Dedifferentiated amniotic fluid mesenchymal stem cell (primary cell): ENCODE measurements at regions not wholly inside any gene's neighbourhood (a gene's known extent, or its start where the extent isn't known, plus 50 kb on each side); places are given as distances from the start of the nearest gene placed in this dataset.

ENCODE experiments used
- DNase-seq: peaks from one replicate; pipeline ENCODE4 v3.0.0-alpha.2; 2016; ENCODE audit errors: extremely low spot score

DNA sequence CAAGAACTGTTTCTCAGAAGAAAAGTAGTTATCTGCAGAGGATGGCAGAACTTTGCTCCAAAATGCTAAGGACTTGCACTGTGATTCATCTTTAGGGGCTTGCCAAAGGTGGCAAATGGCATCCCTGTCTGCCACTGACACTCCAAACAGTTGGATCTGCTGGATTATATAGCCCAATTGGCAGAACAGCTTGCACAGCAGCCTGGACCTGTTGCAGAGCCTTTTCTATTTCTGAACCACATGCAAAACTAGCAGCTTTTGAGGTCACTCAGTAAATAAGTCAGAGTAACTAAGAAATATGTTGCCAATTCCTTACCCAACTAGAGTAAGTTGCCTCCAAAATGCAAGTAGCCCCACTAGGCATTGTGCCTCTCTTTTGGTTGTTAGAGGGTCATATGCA lies 397.5 kb upstream of the NOVA1 start:
- DNase-seq, result no peak

DNA sequence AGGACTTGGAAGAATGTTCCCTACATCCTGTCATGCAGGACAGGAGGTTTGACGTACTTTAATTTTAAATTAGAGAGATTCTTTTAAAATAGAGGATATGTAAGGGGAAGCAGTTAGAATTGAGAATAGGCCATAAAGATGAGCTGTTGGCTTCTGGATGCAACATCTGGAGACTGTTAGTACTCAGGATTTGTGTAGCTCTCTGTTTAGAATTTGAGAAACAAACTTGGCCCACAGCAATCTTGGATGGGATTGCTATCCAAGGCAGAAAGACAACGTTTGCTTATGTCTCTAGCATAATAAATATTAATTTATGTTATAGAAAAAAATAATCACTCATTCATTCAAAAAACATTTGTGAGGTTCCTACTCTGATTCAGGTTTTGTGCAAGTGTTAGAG lies 398.4 kb upstream of the NOVA1 start:
- DNase-seq, result no peak

- no peak for DNase-seq
Observed at GRCh38 chr14:27002179-27002578, 404.3 kb upstream of the NOVA1 start.

DNA sequence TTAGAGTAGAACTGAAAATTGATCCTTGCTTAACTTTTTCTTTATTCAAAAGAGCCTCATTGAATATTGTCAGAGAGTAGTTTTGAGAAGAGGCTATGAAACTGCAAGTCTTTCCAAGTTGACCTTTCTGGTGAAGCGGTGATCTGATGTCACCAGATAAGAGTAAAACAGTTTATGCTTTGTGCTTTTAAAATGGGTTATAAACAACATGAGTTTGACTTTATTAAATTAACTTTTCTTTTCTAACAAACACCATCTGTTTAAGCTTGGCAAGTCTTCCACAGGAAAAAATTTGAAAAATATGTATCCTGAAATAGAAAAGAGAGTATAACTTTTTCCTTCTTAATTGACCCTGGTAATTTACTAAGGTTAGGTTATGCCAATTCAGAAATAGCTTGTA lies 408.7 kb upstream of the NOVA1 start:
- DNase-seq, result no peak

DNA sequence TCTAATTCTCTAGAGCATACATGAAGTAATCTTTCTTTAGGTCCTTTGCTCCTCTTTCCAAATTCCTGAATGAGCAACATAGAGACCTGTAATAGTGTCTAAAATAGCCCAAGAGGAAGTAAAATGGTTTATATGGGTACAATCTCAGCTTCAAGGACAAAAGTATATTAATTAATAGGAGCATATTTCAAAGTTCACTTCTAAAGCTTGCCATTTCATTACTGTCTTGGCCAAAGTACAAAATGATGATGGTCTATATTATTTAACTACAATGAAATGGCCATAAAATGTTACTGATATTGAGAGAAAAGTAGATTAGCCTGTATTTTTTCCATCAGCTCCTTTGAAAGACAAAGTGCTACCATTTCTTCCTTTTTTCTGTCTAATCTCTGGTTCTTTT lies 410.4 kb upstream of the NOVA1 start:
- no peak for DNase-seq

DNA sequence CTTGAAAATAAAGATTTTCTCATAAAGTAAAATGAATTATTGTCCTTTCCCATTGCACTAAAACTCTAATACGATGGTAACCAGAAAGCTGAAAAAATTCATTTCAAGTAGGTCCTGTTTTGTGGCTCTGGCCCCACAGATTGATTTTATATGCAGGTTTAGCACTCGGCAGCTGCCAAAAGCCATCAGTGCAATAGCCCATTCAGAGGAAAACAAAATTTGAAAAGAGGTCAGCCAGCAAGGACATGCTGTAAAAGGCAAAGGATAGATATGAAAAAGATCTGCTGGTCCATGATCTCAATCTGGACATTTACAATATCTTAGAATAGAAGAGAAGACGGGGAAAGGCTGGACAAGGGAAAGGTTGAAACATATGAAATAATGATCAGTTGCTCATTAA lies 414.8 kb upstream of the NOVA1 start:
- DNase-seq, result no peak

DNA sequence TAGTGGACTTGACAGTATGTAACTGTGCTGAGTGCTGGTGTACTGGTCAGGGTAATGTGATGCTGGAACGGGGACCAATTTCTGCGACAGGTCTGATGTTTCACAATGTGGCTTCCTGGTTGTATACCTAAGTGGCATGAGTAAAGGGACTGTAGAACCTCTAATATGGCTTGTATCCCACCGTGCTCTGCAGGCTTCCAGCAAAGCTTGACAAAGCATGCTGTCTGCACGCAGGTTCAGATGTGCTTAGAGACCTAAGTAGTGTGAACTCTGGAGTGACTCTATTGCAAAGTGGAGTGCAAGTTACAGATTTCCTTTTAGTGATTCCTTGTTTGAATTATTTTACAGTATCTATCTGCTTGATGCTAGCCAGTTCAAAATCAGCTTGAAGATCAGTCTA lies 415.8 kb upstream of the NOVA1 start:
- DNase-seq, result no peak

DNA sequence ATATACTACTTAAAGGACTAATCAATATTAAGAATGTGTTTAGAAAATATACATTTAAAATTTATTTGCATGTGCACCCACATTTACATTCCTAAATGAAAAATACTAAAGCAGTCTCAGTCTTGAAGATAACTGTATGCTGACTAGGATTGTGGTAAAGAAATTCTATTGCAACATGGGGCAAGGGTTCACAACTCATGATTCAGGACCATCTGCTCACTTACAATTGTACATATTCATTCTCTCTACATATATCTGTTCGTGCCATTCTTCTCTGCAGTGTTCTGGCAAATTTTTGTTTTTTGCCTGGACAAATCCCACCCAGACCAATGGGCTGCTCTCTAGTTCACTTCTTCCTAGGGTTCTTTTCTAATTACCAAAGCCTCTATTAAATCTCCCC lies 417.2 kb upstream of the NOVA1 start:
- DNase-seq, result no peak

- no peak for DNase-seq
Observed at GRCh38 chr14:27025648-27026047, 427.8 kb upstream of the NOVA1 start.

DNA sequence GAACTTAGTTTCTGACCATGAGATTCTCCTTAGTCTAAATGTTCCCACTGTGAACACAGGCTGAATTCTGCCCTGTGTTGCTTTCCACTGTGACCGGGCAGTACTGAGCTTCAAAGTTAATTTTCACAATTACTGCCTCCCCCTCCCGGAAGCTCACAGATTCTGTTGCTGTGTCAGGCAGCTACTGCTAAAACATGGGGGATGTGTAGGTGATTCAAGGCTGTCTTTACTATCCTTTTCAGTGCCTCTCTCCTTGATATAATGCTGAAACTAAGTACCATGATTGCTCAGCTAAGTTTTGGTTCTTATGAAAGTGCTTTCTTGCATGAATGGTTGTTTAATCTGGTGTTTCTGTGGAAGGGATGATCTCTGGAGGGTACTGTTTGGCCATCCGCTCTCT lies 428.3 kb upstream of the NOVA1 start:
- no peak for DNase-seq

DNA sequence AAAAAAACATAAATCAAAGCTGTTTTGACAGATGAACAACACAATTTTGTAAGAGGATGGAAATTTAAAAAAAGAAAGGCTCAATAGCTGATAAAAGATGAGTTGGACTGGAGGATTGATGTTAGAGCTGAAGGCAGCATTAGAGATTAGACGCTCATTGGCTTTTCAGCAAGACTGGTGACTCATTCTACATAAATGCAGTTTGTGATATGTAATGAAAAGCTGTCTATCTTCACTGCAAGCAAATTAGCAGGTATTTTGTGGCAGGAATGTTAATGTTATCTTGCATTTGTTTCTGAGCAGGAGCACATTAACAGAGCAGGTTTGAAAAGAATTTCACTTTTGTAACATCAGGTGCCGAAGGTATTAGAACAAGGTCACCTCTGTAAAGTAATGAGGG lies 442.7 kb upstream of the NOVA1 start:
- DNase-seq, result no peak

- DNase-seq, result no peak
Observed at GRCh38 chr14:27049701-27050100, 451.9 kb upstream of the NOVA1 start.

GRCh38 chr14:27050208-27050607 lies 452.4 kb upstream of the NOVA1 start:
- DNase-seq, result no peak

DNA sequence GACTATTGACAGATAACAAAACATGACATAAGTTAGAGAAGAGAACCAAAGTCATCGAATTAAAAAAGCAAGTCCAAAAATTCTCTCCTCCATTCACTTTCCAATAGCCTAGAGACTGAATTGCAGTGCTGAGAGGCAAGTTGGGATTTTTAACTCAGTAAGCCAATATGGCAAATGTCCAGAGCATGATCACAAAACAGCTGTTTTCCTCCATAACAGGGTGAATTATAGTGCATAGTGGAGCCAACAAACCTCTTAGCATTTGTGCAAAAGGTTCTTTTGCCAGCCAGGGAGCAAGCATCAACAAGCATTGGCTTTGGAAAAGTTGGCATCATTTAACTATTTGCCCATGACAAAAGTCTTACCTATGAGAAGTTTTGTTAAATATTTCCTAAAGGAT lies 458.8 kb upstream of the NOVA1 start:
- no peak for DNase-seq

DNA sequence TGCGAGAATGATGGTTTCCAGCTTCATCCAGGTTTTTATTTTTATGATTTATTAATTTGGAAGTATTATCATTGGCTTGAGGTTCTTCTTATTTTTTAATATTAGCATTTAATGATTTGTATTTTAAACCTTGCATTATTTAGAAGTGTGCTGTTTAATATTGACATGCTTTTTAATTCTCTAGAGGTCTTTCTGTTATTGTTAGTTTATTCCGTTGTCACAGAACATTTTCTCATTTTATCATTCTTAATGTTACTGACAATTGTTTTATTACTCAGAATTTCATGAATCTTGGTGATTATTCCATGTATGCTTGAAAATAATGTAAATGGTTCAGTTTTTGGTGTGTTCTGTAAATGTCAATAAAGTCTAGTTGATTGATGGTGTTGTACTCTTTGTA lies 463.5 kb upstream of the NOVA1 start:
- DNase-seq, result no peak

DNA sequence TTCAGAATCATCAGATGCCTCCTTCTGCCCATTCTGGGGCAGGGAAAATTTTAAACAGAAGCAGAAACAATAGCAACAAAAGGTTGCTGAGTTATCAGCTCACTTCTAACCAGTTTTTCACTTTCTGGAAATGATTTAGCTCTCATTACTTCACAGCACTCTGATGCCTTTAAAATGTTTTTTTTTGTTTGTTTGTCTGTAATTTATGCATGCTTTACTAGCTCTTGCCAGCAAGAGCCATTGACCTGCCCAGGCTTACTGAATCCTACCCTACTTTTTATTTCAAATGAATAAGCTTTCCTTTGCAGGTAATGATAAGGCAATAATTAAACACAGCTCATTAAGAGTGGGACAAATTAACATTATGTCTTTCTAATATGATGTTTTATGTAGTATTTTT lies 466.1 kb upstream of the NOVA1 start:
- DNase-seq, result no peak

GRCh38 chr14:27065886-27066285 lies 468.1 kb upstream of the NOVA1 start:
- DNase-seq, result no peak

DNA sequence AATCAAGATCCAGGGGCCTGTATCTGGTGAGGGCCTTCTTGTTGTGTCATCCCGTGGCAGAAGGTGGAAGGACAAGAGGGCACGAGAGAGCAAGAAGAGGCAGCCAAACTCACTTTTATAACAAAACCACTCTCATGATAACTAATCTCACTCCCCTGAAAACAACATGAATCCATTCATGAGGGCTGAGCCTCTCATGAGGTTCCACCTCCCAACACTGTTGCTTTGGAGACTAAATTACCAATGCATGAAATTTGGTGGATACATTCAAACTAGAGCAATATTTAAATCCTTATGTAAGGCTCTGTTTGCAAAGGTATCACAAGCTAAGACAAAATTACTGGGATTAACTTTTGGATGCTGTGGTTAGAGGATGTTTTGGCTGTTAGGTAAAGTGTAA lies 470.1 kb upstream of the NOVA1 start:
- DNase-seq, result no peak

- DNase-seq, result no peak
Observed at GRCh38 chr14:27072589-27072988, 474.8 kb upstream of the NOVA1 start.

- DNase-seq, result no peak
Observed at GRCh38 chr14:27075503-27075902, 477.7 kb upstream of the NOVA1 start.

GRCh38 chr14:27077214-27077613 lies 479.4 kb upstream of the NOVA1 start:
- DNase-seq, result no peak

DNA sequence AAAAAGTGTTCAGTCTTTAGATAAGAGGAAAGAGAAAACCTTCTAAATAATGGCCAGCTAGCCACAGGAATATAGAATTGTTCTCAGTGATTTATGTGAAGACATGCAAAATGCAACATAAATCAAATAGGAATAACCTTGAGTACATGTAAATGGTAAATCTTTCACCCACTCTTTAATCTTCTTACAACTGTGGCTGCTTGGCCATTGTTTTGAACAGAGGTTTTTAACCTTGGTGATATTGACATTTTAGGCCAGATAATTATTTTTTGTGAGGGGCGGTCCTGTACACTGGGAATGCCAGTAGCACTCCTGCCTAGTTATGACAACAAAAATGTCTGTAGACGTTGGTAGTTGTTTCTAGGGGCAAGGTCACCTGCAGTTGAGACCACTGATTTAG lies 479.9 kb upstream of the NOVA1 start:
- DNase-seq, result no peak

- DNase-seq, result no peak
Observed at GRCh38 chr14:27078191-27078590, 480.4 kb upstream of the NOVA1 start.

GRCh38 chr14:27079716-27080115 lies 481.9 kb upstream of the NOVA1 start:
- no peak for DNase-seq

DNA sequence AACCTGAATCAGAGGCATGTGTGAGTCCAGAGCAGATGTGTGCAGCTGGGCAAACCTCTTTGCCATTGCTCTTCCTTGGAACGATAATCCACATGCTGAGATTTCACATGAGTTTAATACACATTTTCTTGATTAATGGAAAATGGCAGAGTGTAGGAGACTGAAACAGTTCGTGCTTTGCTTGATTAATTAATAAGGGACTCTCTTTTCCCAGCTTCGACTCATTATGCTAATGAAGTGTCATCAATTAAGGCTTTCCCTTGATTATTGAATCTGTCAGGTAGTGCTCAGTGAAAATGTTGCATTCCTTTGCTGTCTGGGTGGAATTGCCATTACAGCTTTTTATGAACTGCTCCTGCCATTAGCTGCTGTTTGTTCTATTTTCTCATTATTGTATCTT lies 487.7 kb upstream of the NOVA1 start:
- no peak for DNase-seq
